ENCODE measurements at regions not wholly inside any gene's neighbourhood (a gene's known extent, or its start where the extent isn't known, plus 50 kb on each side); places are given as distances from the start of the nearest gene placed in this dataset.

GRCh38 chr5:40385544-40385943 is 294.2 kb upstream of the PTGER4 start:
- Histone ChIP-seq H3K4me1 (ENCODE audit: insufficient read depth, low read length) (peaks cover 29% of the 10 kb centered on the region), H3K9me3 (ENCODE audit: insufficient read depth, low read depth, low read length) (no peaks in the 10 kb centered on the region), H3K36me3 (ENCODE audit: insufficient read depth, low read length) (no peaks in the 10 kb centered on the region), H3K4me3 (ENCODE audit: low read length) (no peak overlapping the region), H3K9ac (ENCODE audit: low read depth, low read length) (no peak overlapping the region), H3K27ac (ENCODE audit: low read depth, low read length) (0 out of 2 replicates have a peak overlapping the region, but pooled peaks have one; percentile 47), H3K27me3 (ENCODE audit: insufficient read depth, low read length) (no peaks in the 10 kb centered on the region)

DNA sequence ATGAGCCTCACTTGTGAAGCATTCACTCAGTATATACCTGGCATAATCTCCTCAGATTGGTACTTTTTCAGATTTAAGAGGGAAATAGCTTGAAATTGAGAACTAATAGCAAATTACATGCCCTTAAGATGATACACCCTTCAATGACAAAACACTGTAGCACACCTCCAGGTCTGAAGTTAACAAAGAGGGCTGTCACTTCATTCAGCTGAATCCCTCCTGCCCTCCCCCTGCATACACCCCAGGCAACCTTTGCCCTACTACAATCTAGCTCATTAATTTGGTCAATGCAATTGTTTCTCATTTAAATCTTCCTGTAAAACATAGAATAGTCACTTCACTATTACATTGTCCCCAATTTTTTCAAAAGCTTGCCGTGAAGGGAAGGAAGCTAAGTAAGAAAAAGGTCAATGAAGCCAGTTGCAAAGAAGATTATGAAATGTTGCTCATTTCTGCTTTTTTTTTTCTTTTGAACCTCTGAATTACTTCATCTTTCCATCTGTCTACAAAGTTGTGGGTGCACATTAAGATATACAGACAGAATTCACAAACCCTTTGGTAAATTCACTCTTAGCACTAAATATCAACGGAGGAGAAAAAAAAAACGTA is 294.8 kb upstream of the PTGER4 start:
- WGBS: 100% methylated on average over 1 of the region's 3 CpGs
- no peak overlapping the region for H3K27ac ChIP-seq (ENCODE audit: low read depth, low read length)
- no peak overlapping the region for H3K9ac ChIP-seq (ENCODE audit: low read depth, low read length)
- no peaks in the 10 kb centered on the region for H3K27me3 ChIP-seq (ENCODE audit: insufficient read depth, low read length)
- no peak overlapping the region for H3K4me3 ChIP-seq (ENCODE audit: low read length)
- no peaks in the 10 kb centered on the region for H3K9me3 ChIP-seq (ENCODE audit: insufficient read depth, low read depth, low read length)
- peaks cover 29% of the 10 kb centered on the region for H3K4me1 ChIP-seq (ENCODE audit: insufficient read depth, low read length)
- no peaks in the 10 kb centered on the region for H3K36me3 ChIP-seq (ENCODE audit: insufficient read depth, low read length)

DNA sequence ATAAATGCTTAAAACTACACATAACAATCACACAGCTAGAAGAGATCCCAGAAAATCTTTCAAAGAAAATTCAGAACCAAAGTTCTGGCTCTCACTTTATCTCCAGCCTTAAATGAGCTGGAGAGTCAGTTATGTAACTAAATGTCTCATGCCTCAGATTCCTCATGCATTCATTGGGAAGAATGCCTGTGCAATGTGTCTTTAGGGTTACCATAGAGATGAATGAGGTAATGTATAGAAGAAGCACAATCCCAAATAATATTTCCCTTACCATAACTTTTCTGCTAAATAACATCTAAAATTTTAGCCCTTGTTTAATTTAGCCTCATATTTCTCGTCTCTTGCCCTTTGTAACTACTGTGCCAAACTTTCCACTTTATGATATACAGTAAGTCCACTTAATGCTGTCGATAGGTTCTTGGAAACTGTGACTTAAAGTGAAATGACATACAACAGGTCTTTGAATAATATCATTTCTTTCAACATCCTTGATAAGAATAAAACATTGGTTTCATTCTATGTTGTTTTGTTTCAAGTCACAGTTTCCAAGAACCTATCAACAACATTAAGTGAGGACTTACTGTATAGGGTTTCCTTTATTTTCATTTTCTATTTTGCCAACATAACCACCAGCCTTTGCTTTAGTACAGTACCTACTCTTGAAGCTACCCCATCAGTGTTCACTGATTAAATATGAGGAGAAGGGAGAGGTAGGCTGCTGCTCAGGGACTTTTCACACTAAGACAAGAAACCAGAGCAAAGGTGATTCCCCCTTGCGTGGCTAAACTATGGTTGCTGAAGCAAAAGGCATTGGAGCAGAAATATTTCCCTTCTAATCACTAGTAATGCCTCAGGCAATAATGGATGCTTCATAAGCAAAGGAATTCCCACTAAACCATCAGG is 295.7 kb upstream of the PTGER4 start:
- Histone ChIP-seq H3K4me3 (ENCODE audit: low read length) (no peak overlapping the region), H3K9me3 (ENCODE audit: insufficient read depth, low read depth, low read length) (no peaks in the 10 kb centered on the region), H3K36me3 (ENCODE audit: insufficient read depth, low read length) (no peaks in the 10 kb centered on the region), H3K4me1 (ENCODE audit: insufficient read depth, low read length) (peaks cover 24% of the 10 kb centered on the region), H3K27me3 (ENCODE audit: insufficient read depth, low read length) (no peaks in the 10 kb centered on the region), H3K27ac (ENCODE audit: low read depth, low read length) (no peak overlapping the region), H3K9ac (ENCODE audit: low read depth, low read length) (no peak overlapping the region)
- WGBS: 70% methylated on average over 2 of the region's 3 CpGs

DNA sequence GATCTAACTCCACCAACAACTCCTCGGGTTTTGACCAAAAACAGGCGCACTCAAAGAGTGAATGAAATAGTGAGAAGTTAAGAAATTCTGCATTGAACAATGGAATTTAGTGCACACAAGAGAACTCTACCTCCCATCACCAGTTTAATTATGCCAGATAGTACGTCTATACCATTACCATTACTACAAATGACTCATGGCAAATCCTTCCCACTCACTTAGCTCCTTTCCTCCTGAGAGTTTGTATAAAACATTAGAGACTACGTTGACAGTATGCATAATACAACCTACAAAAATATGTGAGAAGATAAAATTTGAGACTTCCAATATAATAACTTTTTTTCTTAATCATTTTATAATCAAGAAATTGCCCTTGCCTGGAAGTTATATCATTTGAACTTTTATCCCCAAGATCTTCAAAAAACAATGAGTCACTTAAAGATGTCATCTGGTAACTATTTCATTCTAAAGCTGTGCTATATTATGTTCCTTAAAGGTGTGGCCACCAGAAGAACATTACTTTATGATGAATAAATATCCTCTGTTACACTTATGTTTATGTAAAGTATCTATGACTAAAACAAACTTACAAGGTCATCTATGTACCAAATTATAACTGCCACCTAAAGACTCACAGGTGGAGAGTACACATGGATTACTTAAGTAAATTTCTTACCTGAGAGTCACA is 297.9 kb upstream of the PTGER4 start:
- WGBS: 97% methylated on average over 1 of the region's 4 CpGs

DNA sequence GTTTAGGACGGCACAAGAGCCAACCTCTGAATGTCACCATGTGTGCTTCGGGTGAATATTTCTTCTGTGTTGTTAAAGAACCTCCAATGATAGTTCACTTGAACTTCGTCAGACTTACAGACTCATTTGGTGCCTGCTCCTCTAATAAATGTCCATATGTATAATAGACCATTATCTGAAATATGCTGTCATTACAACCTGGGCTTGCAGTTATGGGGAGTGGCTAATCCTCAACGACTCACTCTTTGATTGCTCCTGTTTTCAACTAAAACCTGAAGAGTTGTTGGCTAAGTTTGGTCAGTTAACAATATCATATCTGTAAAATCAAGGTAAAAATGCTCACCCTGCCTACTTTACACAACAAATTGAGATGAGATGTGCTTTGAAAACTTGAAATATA is 298.7 kb upstream of the PTGER4 start:
- Histone ChIP-seq H3K9me3 (ENCODE audit: insufficient read depth, low read depth, low read length) (no peaks in the 10 kb centered on the region), H3K4me3 (ENCODE audit: low read length) (no peak overlapping the region), H3K9ac (ENCODE audit: low read depth, low read length) (no peak overlapping the region), H3K36me3 (ENCODE audit: insufficient read depth, low read length) (no peaks in the 10 kb centered on the region), H3K27ac (ENCODE audit: low read depth, low read length) (no peak overlapping the region), H3K27me3 (ENCODE audit: insufficient read depth, low read length) (no peaks in the 10 kb centered on the region), H3K4me1 (ENCODE audit: insufficient read depth, low read length) (peaks cover 19% of the 10 kb centered on the region)
- 95% methylated on average over 3 of the region's 4 CpGs for WGBS

More for the DNA sequence above, 297.9 kb upstream of the PTGER4 start:
- H3K4me3 ChIP-seq (ENCODE audit: low read length): no peak overlapping the region
- no peak overlapping the region for H3K9ac ChIP-seq (ENCODE audit: low read depth, low read length)
- no peak overlapping the region for H3K27ac ChIP-seq (ENCODE audit: low read depth, low read length)
- no peaks in the 10 kb centered on the region for H3K36me3 ChIP-seq (ENCODE audit: insufficient read depth, low read length)
- H3K27me3 ChIP-seq (ENCODE audit: insufficient read depth, low read length): no peaks in the 10 kb centered on the region
- H3K4me1 ChIP-seq (ENCODE audit: insufficient read depth, low read length): peaks cover 24% of the 10 kb centered on the region
- no peaks in the 10 kb centered on the region for H3K9me3 ChIP-seq (ENCODE audit: insufficient read depth, low read depth, low read length)

GRCh38 chr5:40378396-40379177 is 301.1 kb upstream of the PTGER4 start:
- no peaks in the 10 kb centered on the region for H3K9me3 ChIP-seq (ENCODE audit: insufficient read depth, low read depth, low read length)
- H3K27me3 ChIP-seq (ENCODE audit: insufficient read depth, low read length): no peaks in the 10 kb centered on the region

DNA sequence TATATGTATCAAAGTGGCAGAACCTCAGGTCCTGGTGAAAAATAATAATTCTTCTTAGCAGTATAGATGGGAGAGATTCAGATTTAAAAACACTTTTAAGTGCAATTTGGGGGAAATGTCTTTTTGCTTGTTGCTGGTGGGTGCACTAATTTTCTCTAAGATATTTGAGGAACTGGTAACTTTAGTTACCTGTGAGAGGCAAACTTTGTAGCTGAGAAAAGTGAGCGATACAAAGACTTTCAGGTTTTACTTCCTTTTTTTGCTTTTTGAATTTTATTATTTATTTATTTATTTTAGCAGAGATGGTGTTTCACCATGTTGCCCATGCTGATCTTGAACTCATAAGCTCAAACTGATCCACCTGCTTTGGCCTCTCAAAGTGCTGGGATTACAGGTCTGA is 303.1 kb upstream of the PTGER4 start:
- Histone ChIP-seq H3K36me3 (ENCODE audit: insufficient read depth, low read length) (no peaks in the 10 kb centered on the region), H3K9me3 (ENCODE audit: insufficient read depth, low read depth, low read length) (no peaks in the 10 kb centered on the region), H3K4me3 (ENCODE audit: low read length) (no peak overlapping the region), H3K27ac (ENCODE audit: low read depth, low read length) (no peak overlapping the region), H3K9ac (ENCODE audit: low read depth, low read length) (no peak overlapping the region), H3K4me1 (ENCODE audit: insufficient read depth, low read length) (no peaks in the 10 kb centered on the region), H3K27me3 (ENCODE audit: insufficient read depth, low read length) (no peaks in the 10 kb centered on the region)
- 100% methylated on average over 1 of the region's 1 CpG for WGBS

More at GRCh38 chr5:40378396-40379177, 301.1 kb upstream of the PTGER4 start:
- H3K4me3 ChIP-seq (ENCODE audit: low read length): no peak overlapping the region
- 90% methylated on average over 5 of the region's 6 CpGs for WGBS
- H3K27ac ChIP-seq (ENCODE audit: low read depth, low read length): no peak overlapping the region
- H3K9ac ChIP-seq (ENCODE audit: low read depth, low read length): no peak overlapping the region
- no peaks in the 10 kb centered on the region for H3K4me1 ChIP-seq (ENCODE audit: insufficient read depth, low read length)
- no peaks in the 10 kb centered on the region for H3K36me3 ChIP-seq (ENCODE audit: insufficient read depth, low read length)

DNA sequence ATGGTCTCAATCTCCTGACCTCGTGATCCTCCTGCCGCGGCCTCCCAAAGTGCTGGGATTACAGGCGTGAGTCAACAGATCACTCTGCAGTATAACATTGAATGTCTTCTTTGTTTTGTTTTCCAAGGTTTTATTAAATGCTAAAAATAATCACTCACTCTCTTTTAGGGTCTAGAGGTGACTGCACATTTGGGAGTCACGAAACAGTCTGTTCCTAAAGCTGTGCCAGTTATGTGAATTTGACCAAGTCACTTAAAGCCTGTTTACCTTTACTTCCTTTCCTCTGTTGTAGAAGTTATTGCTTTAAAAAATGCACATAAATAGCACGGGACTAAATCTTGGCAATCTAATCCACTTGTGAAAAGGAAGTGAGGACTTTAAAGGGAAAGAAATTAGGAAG is 304.9 kb upstream of the PTGER4 start:
- Histone ChIP-seq H3K9me3 (ENCODE audit: insufficient read depth, low read depth, low read length) (no peaks in the 10 kb centered on the region), H3K9ac (ENCODE audit: low read depth, low read length) (no peak overlapping the region), H3K36me3 (ENCODE audit: insufficient read depth, low read length) (no peaks in the 10 kb centered on the region), H3K27ac (ENCODE audit: low read depth, low read length) (no peak overlapping the region), H3K4me3 (ENCODE audit: low read length) (no peak overlapping the region), H3K27me3 (ENCODE audit: insufficient read depth, low read length) (no peaks in the 10 kb centered on the region), H3K4me1 (ENCODE audit: insufficient read depth, low read length) (no peaks in the 10 kb centered on the region)
- WGBS: 97% methylated on average over 5 of the region's 6 CpGs

- no peaks in the 10 kb centered on the region for H3K4me1 ChIP-seq (ENCODE audit: insufficient read depth, low read length)
- no peaks in the 10 kb centered on the region for H3K9me3 ChIP-seq (ENCODE audit: insufficient read depth, low read depth, low read length)
- H3K27ac ChIP-seq (ENCODE audit: low read depth, low read length): no peak overlapping the region
- 94% methylated on average over 5 of the region's 5 CpGs for WGBS
- H3K4me3 ChIP-seq (ENCODE audit: low read length): no peak overlapping the region
- H3K27me3 ChIP-seq (ENCODE audit: insufficient read depth, low read length): no peaks in the 10 kb centered on the region
- H3K9ac ChIP-seq (ENCODE audit: low read depth, low read length): no peak overlapping the region
- no peaks in the 10 kb centered on the region for H3K36me3 ChIP-seq (ENCODE audit: insufficient read depth, low read length)
Observed at GRCh38 chr5:40368200-40368599, 311.5 kb upstream of the PTGER4 start.

- Histone ChIP-seq H3K9ac (ENCODE audit: low read depth, low read length) (no peak overlapping the region), H3K27ac (ENCODE audit: low read depth, low read length) (no peak overlapping the region), H3K9me3 (ENCODE audit: insufficient read depth, low read depth, low read length) (no peaks in the 10 kb centered on the region; the same call in 1 of the 2 replicates), H3K4me1 (ENCODE audit: insufficient read depth, low read length) (no peaks in the 10 kb centered on the region), H3K27me3 (ENCODE audit: insufficient read depth, low read length) (no peaks in the 10 kb centered on the region), H3K36me3 (ENCODE audit: insufficient read depth, low read length) (no peaks in the 10 kb centered on the region), H3K4me3 (ENCODE audit: low read length) (no peak overlapping the region)
- WGBS: 97% methylated on average over 2 of the region's 2 CpGs
Observed at GRCh38 chr5:40367255-40367654, 312.5 kb upstream of the PTGER4 start.
